Activated T-helper 17 cell treated with anti-CD3 and anti-CD28 coated beads, Interleukin-2, amount 50 U/mL, for 72 hours (primary cell): ENCODE measurements at regions not wholly inside any gene's neighbourhood (a gene's known extent, or its start where the extent isn't known, plus 50 kb on each side); places are given as distances from the start of the nearest gene placed in this dataset.
"Not testable (repeated sequence)": the region's sequence is repeated elsewhere in the genome, so short reads cannot be mapped to it uniquely, and the experiment has no call there.

Source experiments
- ATAC-seq: fragments of 150-1000 bp; cut with Tn5 transposase; replicated peaks from 2 replicates; pipeline ENCODE4 v1.10.0; 2021; ENCODE audit warnings: mild to moderate bottlenecking, moderate library complexity
- H3K27ac Mint-ChIP-seq: one replicate; pipeline ENCODE4 v1.8.0; 2022; ENCODE audit warnings: mixed read lengths
- H3K27me3 Mint-ChIP-seq: one replicate; pipeline ENCODE4 v1.8.0; 2022; ENCODE audit warnings: mixed read lengths
- H3K36me3 Mint-ChIP-seq: one replicate; pipeline ENCODE4 v1.8.0; 2022; ENCODE audit warnings: low read depth, mild to moderate bottlenecking, mixed read lengths
- H3K4me1 Mint-ChIP-seq: one replicate; pipeline ENCODE4 v1.8.0; 2022; ENCODE audit warnings: mixed read lengths
- H3K4me3 Mint-ChIP-seq: one replicate; pipeline ENCODE4 v1.8.0; 2022; ENCODE audit warnings: mild to moderate bottlenecking, mixed read lengths
- H3K9me3 Mint-ChIP-seq: one replicate; pipeline ENCODE4 v1.8.0; 2022; ENCODE audit warnings: mixed read lengths

- no peak for ATAC-seq
- H3K27me3 Mint-ChIP-seq: no peaks in the 10 kb centered on the region
- H3K4me1 Mint-ChIP-seq: peaks cover 5% of the 10 kb centered on the region
Measured at GRCh38 chr15:87570206-87570605, 686.3 kb downstream of the NTRK3 start.

GRCh38 chr15:87569581-87569980 lies 687.0 kb downstream of the NTRK3 start:
- no peak for ATAC-seq
- H3K27me3 Mint-ChIP-seq: no peaks in the 10 kb centered on the region

More at GRCh38 chr15:87570206-87570605, 686.3 kb downstream of the NTRK3 start:
- Mint-ChIP-seq H3K9me3 (no peaks in the 10 kb centered on the region), H3K27ac (no peak overlapping the region), H3K36me3 (no peaks in the 10 kb centered on the region), H3K4me3 (peak overlapping the region; percentile 46)

GRCh38 chr15:87567406-87568030 lies 689.0 kb downstream of the NTRK3 start:
- H3K27ac Mint-ChIP-seq: no peak overlapping the region
- H3K4me1 Mint-ChIP-seq: peaks cover 5% of the 10 kb centered on the region
- no peaks in the 10 kb centered on the region for H3K36me3 Mint-ChIP-seq
- no peak overlapping the region for H3K4me3 Mint-ChIP-seq
- no peaks in the 10 kb centered on the region for H3K9me3 Mint-ChIP-seq
- ATAC-seq: no peak
- peaks cover 4% of the 10 kb centered on the region for H3K27me3 Mint-ChIP-seq

More at GRCh38 chr15:87569581-87569980, 687.0 kb downstream of the NTRK3 start:
- no peaks in the 10 kb centered on the region for H3K36me3 Mint-ChIP-seq
- H3K27ac Mint-ChIP-seq: no peak overlapping the region
- H3K4me3 Mint-ChIP-seq: peak overlapping the region; percentile 46
- no peaks in the 10 kb centered on the region for H3K9me3 Mint-ChIP-seq
- H3K4me1 Mint-ChIP-seq: peaks cover 5% of the 10 kb centered on the region

GRCh38 chr15:87566236-87566635 lies 690.3 kb downstream of the NTRK3 start:
- Mint-ChIP-seq H3K27ac (no peak overlapping the region), H3K4me3 (no peak overlapping the region), H3K4me1 (peaks cover 5% of the 10 kb centered on the region), H3K36me3 (no peaks in the 10 kb centered on the region), H3K9me3 (no peaks in the 10 kb centered on the region), H3K27me3 (peaks cover 8% of the 10 kb centered on the region)
- ATAC-seq: no peak

- no peak for ATAC-seq
- no peak overlapping the region for H3K27ac Mint-ChIP-seq
- H3K27me3 Mint-ChIP-seq: peaks cover 8% of the 10 kb centered on the region
- H3K36me3 Mint-ChIP-seq: no peaks in the 10 kb centered on the region
- H3K9me3 Mint-ChIP-seq: peaks cover 3% of the 10 kb centered on the region
- no peak overlapping the region for H3K4me3 Mint-ChIP-seq
- peaks cover under 1% of the 10 kb centered on the region for H3K4me1 Mint-ChIP-seq
Measured at GRCh38 chr15:87564681-87565080, 691.9 kb downstream of the NTRK3 start.

- Mint-ChIP-seq H3K4me3 (no peak overlapping the region), H3K36me3 (no peaks in the 10 kb centered on the region), H3K27ac (no peak overlapping the region), H3K27me3 (peaks cover 8% of the 10 kb centered on the region), H3K9me3 (peaks cover 3% of the 10 kb centered on the region), H3K4me1 (no peaks in the 10 kb centered on the region)
- ATAC-seq: no peak
Measured at GRCh38 chr15:87563869-87564268, 692.7 kb downstream of the NTRK3 start.

- Mint-ChIP-seq H3K4me1 (no peaks in the 10 kb centered on the region), H3K9me3 (peaks cover 3% of the 10 kb centered on the region), H3K36me3 (no peaks in the 10 kb centered on the region), H3K4me3 (no peak overlapping the region), H3K27ac (no peak overlapping the region), H3K27me3 (peaks cover 11% of the 10 kb centered on the region)
- no peak for ATAC-seq
Measured at GRCh38 chr15:87562203-87562602, 694.3 kb downstream of the NTRK3 start.

- H3K27ac Mint-ChIP-seq: no peak overlapping the region
- ATAC-seq: no peak
Measured at GRCh38 chr15:87561641-87562040, 694.9 kb downstream of the NTRK3 start.

GRCh38 chr15:87557881-87558280 lies 698.7 kb downstream of the NTRK3 start:
- Mint-ChIP-seq H3K9me3 (peaks cover 12% of the 10 kb centered on the region), H3K4me1 (no peaks in the 10 kb centered on the region), H3K36me3 (no peaks in the 10 kb centered on the region), H3K27me3 (peaks cover 14% of the 10 kb centered on the region), H3K4me3 (no peak overlapping the region), H3K27ac (no peak overlapping the region)
- ATAC-seq: no peak

More at GRCh38 chr15:87561641-87562040, 694.9 kb downstream of the NTRK3 start:
- Mint-ChIP-seq H3K4me3 (no peak overlapping the region), H3K9me3 (peaks cover 3% of the 10 kb centered on the region), H3K4me1 (no peaks in the 10 kb centered on the region), H3K27me3 (peaks cover 15% of the 10 kb centered on the region), H3K36me3 (no peaks in the 10 kb centered on the region)

- no peaks in the 10 kb centered on the region for H3K4me1 Mint-ChIP-seq
- peaks cover 10% of the 10 kb centered on the region for H3K27me3 Mint-ChIP-seq
- H3K9me3 Mint-ChIP-seq: peaks cover 12% of the 10 kb centered on the region
- H3K36me3 Mint-ChIP-seq: no peaks in the 10 kb centered on the region
- ATAC-seq: no peak
- no peak overlapping the region for H3K4me3 Mint-ChIP-seq
- H3K27ac Mint-ChIP-seq: no peak overlapping the region
Measured at GRCh38 chr15:87556886-87557285, 699.7 kb downstream of the NTRK3 start.

GRCh38 chr15:87549860-87550259 lies 706.7 kb downstream of the NTRK3 start:
- no peak overlapping the region for H3K4me3 Mint-ChIP-seq
- peaks cover 4% of the 10 kb centered on the region for H3K27me3 Mint-ChIP-seq
- H3K4me1 Mint-ChIP-seq: no peaks in the 10 kb centered on the region
- no peak overlapping the region for H3K27ac Mint-ChIP-seq
- peaks cover 12% of the 10 kb centered on the region for H3K9me3 Mint-ChIP-seq
- ATAC-seq: no peak
- H3K36me3 Mint-ChIP-seq: no peaks in the 10 kb centered on the region

GRCh38 chr15:87549296-87549695 lies 707.2 kb downstream of the NTRK3 start:
- H3K36me3 Mint-ChIP-seq: no peaks in the 10 kb centered on the region
- no peak overlapping the region for H3K4me3 Mint-ChIP-seq
- ATAC-seq: no peak
- no peak overlapping the region for H3K27ac Mint-ChIP-seq
- H3K4me1 Mint-ChIP-seq: no peaks in the 10 kb centered on the region
- H3K27me3 Mint-ChIP-seq: peaks cover 8% of the 10 kb centered on the region
- H3K9me3 Mint-ChIP-seq: peaks cover 12% of the 10 kb centered on the region

GRCh38 chr15:87548590-87548989 lies 707.9 kb downstream of the NTRK3 start:
- not testable (repeated sequence) for H3K36me3 Mint-ChIP-seq, H3K4me3 Mint-ChIP-seq, H3K4me1 Mint-ChIP-seq, ATAC-seq, H3K27ac Mint-ChIP-seq, H3K9me3 Mint-ChIP-seq
- peaks cover 12% of the 10 kb centered on the region for H3K27me3 Mint-ChIP-seq

- H3K27ac Mint-ChIP-seq: no peak overlapping the region
- peaks cover 3% of the 10 kb centered on the region for H3K9me3 Mint-ChIP-seq
- no peak overlapping the region for H3K4me3 Mint-ChIP-seq
- H3K36me3 Mint-ChIP-seq: no peaks in the 10 kb centered on the region
- H3K27me3 Mint-ChIP-seq: peaks cover 9% of the 10 kb centered on the region
- no peaks in the 10 kb centered on the region for H3K4me1 Mint-ChIP-seq
- no peak for ATAC-seq
Measured at GRCh38 chr15:87547470-87548181, 708.9 kb downstream of the NTRK3 start.

GRCh38 chr15:87538327-87538834 lies 718.2 kb downstream of the NTRK3 start:
- Mint-ChIP-seq H3K9me3 (peaks cover 6% of the 10 kb centered on the region), H3K27me3 (peaks cover 7% of the 10 kb centered on the region), H3K36me3 (no peaks in the 10 kb centered on the region), H3K4me1 (no peaks in the 10 kb centered on the region), H3K4me3 (no peak overlapping the region), H3K27ac (no peak overlapping the region)
- ATAC-seq: no peak
